GM21576 (cell line): ENCODE measurements at regions not wholly inside any gene's neighbourhood (a gene's known extent, or its start where the extent isn't known, plus 50 kb on each side); places are given as distances from the start of the nearest gene placed in this dataset.

Experiments
- ATAC-seq: cut with Tn5 transposase; IDR thresholded peaks from one replicate; pipeline ENCODE4 v1.9.1; 2021; ENCODE audit warnings: mild to moderate bottlenecking, moderate library complexity; ENCODE audit not compliant: unreplicated experiment

GRCh38 chr9:14401911-14402310 lies 88.0 kb upstream of the NFIB start:
- ATAC-seq = no peak

DNA sequence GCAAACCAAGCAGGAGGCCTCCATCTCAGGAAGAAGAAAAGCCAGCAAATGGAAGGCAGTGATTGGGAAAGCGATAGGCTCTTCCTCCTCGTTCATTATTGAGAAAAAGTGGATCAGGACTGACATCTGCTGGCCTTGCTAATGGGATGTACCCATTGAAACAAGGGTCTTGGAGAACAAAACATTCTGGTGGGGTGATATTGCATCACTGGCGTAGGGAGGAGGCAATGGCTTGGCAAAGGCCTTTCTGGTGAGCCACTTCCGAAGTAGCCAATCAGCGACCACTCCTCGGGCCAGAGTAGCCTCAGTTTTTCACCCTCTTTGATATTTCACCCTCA lies 86.7 kb upstream of the NFIB start:
- no peak for ATAC-seq

DNA sequence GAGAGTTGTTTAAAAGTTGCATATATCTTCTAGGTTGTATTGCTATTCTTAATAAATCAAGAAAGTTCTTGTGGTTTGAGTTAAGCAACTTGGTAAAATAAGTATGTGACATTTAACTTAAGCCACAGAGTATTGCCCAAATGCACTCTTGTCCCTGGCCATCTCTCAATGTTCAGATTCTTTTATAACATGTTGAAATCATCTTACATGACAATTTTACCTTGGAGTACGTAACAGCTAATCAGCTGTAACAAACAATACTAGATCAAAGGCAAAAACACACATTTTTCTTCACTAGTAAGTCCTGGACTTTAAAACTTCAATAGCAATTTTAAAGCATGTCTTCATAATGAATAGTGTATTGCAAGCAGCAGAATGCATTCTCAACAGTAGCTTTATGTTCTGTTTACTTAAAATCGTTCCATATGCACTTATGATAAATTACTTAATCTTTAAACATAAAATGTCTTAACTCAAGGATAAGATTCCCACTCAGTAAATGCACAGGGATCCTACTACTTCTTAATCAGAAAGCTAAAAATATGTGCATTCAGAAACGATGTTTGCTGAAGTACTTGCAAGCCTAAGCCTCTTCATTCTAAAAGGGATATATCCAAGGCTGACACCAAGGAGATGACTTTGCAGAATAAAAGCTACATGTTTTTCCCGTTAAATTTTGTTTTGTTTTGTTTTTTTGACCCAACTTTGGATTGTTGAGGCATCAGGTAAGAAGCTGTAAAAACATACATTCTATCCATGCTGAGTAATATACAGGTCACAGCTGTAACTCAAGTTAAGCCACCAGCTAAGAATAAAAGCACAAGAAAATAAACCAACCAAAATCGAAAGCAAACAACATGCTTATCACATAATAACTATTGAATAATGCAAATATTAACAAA lies 86.1 kb upstream of the NFIB start:
- no peak for ATAC-seq

DNA sequence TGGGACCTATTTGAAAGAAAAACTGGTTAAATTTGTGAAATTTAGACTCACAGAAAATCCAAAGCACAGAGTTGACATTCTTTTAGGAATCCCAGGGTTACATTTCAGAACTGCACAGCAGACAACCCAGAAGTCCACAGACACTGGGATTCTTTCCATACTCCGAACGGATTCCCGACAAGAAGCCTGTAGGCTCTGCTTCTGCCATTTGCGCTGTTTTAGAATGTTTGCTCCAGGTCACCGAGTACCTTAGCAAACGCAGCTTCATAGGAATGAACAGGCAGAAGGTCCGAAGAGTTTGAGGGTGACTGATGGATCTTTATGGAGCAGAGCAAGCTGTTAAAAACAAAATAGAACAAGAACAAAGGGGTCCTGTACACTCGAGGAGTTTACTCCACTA lies 84.5 kb upstream of the NFIB start:
- ATAC-seq = no peak

DNA sequence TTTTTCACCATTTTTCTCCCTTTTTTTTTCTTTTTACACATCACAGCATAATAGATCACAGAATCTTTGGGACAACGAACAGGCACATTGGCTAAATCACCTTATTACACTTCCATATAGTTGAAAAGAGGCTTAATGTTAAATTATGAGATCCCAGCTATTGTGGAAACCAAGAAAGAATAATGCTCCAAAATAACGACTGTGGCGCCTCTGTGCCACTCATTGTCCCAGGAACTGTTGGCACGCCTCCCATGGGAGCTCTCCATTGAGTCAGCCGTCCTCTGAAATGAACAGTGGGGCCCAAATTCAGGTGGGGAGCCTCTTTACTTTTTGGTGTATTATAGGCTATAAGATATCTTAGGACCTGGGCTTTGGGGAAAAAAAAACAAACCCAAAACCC lies 82.2 kb upstream of the NFIB start:
- no peak for ATAC-seq

DNA sequence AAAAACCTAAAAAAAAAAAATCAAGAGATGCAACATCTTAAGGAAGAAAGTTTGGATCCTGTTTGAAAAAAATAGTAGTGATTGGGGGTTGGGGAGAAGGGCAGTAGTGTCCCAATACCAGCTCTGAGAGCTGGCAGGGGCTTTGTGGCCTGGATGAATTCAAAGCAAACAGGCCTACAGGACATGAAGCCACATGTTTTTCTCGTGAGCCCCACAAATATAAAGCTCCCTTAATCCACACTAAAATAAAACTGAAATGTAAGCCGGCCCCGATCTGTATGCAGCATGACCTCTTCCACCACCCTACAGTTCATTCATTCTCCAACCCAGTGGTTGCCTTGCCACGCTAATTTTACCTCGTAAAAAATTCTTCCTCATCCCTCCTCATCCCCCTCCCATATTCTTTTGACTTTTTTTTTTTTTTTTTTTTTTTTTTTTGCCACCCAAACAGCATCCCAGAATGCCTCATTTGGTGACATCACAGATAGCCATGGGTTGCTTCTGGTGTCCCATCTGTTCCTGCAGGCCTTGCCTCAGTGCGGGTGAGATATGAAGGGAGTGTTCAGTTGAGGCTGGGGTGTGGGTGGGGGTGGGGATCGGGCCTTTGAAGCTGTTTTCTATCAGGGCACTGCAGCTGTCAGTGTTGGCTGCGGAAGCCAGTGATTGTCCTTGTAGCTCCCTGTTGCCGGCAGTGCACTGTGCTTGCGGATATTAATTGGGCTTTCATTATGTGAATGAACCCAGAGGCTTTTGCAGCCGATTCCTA lies 81.6 kb upstream of the NFIB start:
- ATAC-seq = no peak

GRCh38 chr9:14393418-14393817 lies 79.5 kb upstream of the NFIB start:
- ATAC-seq = no peak

GRCh38 chr9:14391620-14392019 lies 77.7 kb upstream of the NFIB start:
- ATAC-seq = no peak

DNA sequence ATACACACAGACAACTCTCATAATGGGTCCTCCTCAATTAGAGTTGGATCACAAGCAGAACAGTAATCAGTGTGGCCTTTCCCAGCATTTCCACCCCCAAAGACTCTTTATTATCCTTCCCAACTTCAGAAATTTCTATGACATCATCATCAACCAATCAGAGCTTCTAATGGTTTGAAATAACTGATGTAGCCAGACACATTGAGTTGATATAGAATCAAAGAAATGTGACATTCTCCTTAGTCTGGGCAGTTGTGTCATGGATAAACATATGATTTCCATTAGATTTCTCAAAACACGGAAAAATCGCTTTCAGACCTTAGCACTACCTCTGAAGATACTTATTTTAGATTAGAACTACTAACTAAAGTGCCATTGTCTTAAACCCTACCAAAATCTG lies 75.7 kb upstream of the NFIB start:
- ATAC-seq = no peak

DNA sequence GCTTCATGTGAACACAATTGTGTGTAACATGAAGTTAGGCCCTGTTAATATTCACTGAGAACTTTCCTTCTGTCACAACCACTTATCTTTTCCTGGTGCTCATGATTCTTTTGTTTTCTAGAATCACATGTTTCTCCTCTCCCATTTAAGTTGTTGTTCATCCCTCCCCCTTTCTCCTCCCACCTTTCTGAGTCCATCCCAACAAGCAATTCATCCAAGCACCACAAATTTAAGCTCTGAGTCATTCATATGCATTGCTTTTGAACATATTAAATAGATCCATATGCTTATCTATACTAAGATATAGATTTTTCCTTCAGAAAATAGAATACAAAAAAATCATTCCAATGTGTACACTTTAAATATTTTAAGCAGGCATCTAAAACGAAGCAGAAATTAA lies 75.2 kb upstream of the NFIB start:
- ATAC-seq = no peak

- no peak for ATAC-seq
Measured at GRCh38 chr9:14383773-14384172, 69.8 kb upstream of the NFIB start.

- ATAC-seq = no peak
Measured at GRCh38 chr9:14383294-14383693, 69.4 kb upstream of the NFIB start.

- no peak for ATAC-seq
Measured at GRCh38 chr9:14380061-14380836, 66.3 kb upstream of the NFIB start.

DNA sequence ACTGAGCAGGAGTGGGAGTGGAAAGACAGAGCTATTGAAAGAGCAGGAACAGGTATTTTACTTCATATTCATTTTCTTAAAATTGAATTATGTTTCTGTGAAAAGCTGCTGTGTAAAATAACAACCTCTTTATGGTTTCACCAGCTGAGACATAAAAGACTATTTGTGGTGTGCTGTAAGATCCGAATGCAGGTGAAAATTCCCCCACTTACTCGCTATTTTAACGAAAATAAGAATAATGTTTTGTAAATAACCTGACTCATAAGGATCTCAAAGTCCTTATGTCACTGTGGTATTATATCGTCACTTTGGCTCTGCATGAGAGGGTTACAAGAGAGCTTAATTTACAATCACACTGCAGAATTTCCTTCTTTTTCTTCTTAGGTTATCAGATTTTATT lies 65.3 kb upstream of the NFIB start:
- no peak for ATAC-seq

DNA sequence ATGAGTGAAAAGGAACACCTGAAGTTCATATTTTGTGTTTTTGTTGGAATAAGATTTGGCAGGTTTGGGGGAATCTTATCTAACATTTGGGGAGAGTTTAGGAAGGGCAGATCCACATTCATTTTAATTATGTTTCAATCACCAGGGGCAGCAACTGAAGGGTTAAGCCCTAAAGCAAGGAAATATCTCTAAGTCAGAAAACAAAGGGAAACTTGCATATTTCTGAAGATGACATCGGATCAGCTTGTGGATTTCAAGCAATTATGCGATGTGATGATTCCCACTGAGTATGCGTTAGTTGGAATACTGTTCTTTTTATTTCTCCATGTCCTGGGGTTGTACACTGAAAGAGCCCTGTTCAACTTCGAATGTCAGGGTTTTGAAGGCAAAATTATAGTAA lies 59.8 kb upstream of the NFIB start:
- ATAC-seq = no peak

- no peak for ATAC-seq
Measured at GRCh38 chr9:14373336-14373666, 59.4 kb upstream of the NFIB start.

DNA sequence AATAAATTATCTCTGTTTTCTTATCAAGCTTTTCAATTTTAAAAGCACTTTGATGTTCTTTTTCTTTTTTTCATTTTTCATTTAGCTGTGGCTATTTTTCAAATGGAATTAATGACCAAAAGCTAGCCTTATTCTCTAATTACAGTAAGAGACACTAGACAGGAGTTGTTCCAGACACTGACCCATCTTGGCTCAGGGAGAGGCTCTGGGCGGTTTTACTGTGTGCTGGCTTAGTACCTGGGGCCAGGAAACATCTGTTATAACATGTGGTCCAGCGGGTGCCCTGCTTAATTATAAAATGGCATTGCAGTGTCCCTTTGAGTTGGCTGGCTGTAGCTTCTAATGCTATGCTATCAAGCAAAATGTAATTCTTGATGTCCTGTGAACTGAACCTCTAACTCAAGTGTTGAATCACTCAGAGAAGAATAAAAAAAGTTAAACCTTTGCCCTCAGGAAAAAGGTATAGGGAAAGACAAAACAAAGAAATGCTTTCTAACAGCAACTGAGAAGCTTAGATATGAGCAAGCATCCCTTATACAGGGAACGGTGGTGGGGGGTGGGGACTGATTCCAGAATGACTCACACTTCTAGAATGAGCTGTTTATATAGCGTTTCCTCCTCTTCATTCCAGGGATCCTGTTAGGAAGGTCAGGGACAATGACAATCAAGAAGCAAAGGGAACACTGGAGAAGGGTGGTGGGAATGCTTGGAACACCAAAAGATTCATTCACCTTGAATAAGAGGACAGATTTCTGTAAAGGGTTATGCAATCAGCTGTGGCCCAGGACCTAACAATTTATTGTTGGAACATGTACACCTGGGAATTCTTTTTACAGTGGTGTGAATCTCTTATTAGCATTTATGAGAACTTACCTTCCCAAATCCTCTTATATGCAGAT lies 58.7 kb upstream of the NFIB start:
- ATAC-seq = no peak

DNA sequence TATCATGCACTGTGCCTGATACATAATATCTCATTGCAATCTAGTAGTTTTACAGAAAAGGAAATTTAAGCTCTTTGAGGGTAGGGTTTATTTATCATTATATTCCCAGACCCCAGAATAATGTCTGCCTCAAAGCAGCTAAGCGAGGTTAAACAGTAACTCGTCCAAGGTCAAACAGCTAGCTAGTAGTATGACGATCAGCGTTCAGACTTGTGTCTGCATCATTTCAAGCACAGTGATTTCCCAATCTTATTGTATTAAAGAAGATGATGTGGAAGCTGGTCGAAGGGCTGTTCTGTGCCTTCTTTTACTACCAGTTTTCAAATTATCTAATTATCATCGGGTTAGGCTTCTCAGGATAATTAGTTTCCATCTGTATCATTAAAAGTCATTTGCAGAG lies 55.1 kb upstream of the NFIB start:
- ATAC-seq = no peak

GRCh38 chr9:14366076-14366475 lies 52.1 kb upstream of the NFIB start:
- ATAC-seq = no peak

DNA sequence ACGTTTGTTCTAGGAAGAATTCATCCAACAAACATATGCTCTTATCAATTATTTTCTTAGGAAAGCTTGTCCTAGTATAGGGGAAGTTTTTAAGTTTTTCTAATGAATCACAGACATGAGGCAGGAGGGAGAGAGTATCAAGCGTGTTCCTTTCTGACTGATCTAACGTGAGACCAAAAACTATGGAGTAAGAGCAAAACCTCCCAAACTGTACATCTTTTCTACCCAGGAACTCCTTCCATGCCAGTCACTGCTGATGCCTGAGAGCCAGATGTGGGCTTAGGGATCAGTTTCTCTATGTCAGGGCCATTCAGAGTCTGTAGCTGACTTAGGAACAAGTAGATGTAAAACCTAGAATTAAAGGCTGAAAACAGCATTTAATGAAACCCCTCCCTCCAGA lies 51.7 kb upstream of the NFIB start:
- no peak for ATAC-seq
